GM23338 (cell line): ENCODE measurements at regions not wholly inside any gene's neighbourhood (a gene's known extent, or its start where the extent isn't known, plus 50 kb on each side); places are given as distances from the start of the nearest gene placed in this dataset.
"Not testable (repeated sequence)": the region's sequence is repeated elsewhere in the genome, so short reads cannot be mapped to it uniquely, and the experiment has no call there.

Source experiments
- CREB1 ChIP-seq: fragments of 250-450 bp; sonication (Bioruptor Pico); IDR thresholded peaks from 2 replicates; pipeline ENCODE4 v1.5.0; 2020; ENCODE audit warnings: low read depth, mild to moderate bottlenecking, moderate library complexity
- EZH2 ChIP-seq: fragments of 200-600 bp; sonication (generic); IDR thresholded peaks from one replicate; pipeline ENCODE4 v1.8.0; 2017; ENCODE audit warnings: antibody characterized with exemption, mild to moderate bottlenecking, low read depth; ENCODE audit not compliant: unreplicated experiment
- EZH2phosphoT487 ChIP-seq: fragments of 200-600 bp; sonication (generic); IDR thresholded peaks from one replicate; pipeline ENCODE4 v1.8.1; 2018; ENCODE audit warnings: antibody characterized with exemption; ENCODE audit not compliant: unreplicated experiment
- POLR2AphosphoS5 ChIP-seq: IDR thresholded peaks from 2 replicates; pipeline ENCODE4 v1.6.1; 2016; ENCODE audit warnings: antibody characterized with exemption, low read depth
- STAT1 ChIP-seq: IDR thresholded peaks from one replicate; pipeline ENCODE4 v1.6.1; 2016; ENCODE audit warnings: antibody characterized with exemption; ENCODE audit not compliant: unreplicated experiment
- ZNF331 ChIP-seq: fragments of 250-450 bp; sonication (Bioruptor Pico); IDR thresholded peaks from 2 replicates; pipeline ENCODE4 v1.5.0; 2020; ENCODE audit warnings: low read depth, mild to moderate bottlenecking, moderate library complexity
- TF ChIP-seq, protein P1 (sequence below), 2 experiments: fragments of 200-600 bp in 1 of 2; sonication (generic) in 1 of 2; conservative IDR thresholded peaks; 2 replicates each; pipeline versions ENCODE4 v1.5.1 to v1.6.1; 2016 to 2017; ENCODE audit warnings: antibody characterized with exemption in 2 of 2, low read depth in 2 of 2, mild to moderate bottlenecking in 2 of 2, moderate library complexity in 1 of 2
- TF ChIP-seq, protein P2 (sequence below): IDR thresholded peaks from one replicate; pipeline ENCODE4 v1.6.1; 2018; ENCODE audit warnings: antibody characterized with exemption; ENCODE audit not compliant: unreplicated experiment
- TF ChIP-seq, protein P3 (sequence below): fragments of 250-450 bp; sonication (Bioruptor Pico); IDR thresholded peaks from 2 replicates; pipeline ENCODE4 v1.5.0; 2020; ENCODE audit warnings: mild to moderate bottlenecking, moderate library complexity

DNA sequence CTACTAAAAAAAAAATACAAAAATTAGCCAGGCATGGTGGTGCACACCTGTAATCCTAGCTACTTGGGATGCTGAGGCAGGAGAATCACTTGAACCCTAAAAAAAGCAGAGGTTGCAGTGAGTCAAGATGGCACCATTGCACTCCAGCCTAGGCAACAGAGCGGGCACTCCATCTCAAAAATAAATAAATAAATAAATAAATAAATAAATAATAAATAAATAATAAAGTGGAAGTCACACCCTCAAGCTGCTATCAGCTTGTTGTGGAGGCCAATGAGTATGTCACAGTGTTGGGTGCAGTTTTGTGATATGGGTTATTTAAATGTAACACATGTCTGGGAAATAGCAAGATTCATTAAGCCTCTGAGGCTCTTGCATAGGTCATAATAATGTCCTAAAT, 153.9 kb downstream of the NR2F2 start:
- not testable (repeated sequence) for TF ChIP-seq POLR2AphosphoS5; STAT1; CREB1 (CRISPR knock-in tag); EZH2; EZH2phosphoT487; ZNF331
- TF ChIP-seq, protein P1, sequence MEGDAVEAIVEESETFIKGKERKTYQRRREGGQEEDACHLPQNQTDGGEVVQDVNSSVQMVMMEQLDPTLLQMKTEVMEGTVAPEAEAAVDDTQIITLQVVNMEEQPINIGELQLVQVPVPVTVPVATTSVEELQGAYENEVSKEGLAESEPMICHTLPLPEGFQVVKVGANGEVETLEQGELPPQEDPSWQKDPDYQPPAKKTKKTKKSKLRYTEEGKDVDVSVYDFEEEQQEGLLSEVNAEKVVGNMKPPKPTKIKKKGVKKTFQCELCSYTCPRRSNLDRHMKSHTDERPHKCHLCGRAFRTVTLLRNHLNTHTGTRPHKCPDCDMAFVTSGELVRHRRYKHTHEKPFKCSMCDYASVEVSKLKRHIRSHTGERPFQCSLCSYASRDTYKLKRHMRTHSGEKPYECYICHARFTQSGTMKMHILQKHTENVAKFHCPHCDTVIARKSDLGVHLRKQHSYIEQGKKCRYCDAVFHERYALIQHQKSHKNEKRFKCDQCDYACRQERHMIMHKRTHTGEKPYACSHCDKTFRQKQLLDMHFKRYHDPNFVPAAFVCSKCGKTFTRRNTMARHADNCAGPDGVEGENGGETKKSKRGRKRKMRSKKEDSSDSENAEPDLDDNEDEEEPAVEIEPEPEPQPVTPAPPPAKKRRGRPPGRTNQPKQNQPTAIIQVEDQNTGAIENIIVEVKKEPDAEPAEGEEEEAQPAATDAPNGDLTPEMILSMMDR (conservative IDR thresholded peaks at IDR 0.05; ENCODE audit: low read depth in 2 of 2) = not testable (repeated sequence)
- TF ChIP-seq, protein P2, sequence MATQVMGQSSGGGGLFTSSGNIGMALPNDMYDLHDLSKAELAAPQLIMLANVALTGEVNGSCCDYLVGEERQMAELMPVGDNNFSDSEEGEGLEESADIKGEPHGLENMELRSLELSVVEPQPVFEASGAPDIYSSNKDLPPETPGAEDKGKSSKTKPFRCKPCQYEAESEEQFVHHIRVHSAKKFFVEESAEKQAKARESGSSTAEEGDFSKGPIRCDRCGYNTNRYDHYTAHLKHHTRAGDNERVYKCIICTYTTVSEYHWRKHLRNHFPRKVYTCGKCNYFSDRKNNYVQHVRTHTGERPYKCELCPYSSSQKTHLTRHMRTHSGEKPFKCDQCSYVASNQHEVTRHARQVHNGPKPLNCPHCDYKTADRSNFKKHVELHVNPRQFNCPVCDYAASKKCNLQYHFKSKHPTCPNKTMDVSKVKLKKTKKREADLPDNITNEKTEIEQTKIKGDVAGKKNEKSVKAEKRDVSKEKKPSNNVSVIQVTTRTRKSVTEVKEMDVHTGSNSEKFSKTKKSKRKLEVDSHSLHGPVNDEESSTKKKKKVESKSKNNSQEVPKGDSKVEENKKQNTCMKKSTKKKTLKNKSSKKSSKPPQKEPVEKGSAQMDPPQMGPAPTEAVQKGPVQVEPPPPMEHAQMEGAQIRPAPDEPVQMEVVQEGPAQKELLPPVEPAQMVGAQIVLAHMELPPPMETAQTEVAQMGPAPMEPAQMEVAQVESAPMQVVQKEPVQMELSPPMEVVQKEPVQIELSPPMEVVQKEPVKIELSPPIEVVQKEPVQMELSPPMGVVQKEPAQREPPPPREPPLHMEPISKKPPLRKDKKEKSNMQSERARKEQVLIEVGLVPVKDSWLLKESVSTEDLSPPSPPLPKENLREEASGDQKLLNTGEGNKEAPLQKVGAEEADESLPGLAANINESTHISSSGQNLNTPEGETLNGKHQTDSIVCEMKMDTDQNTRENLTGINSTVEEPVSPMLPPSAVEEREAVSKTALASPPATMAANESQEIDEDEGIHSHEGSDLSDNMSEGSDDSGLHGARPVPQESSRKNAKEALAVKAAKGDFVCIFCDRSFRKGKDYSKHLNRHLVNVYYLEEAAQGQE = not testable (repeated sequence)
- TF ChIP-seq, protein P3, sequence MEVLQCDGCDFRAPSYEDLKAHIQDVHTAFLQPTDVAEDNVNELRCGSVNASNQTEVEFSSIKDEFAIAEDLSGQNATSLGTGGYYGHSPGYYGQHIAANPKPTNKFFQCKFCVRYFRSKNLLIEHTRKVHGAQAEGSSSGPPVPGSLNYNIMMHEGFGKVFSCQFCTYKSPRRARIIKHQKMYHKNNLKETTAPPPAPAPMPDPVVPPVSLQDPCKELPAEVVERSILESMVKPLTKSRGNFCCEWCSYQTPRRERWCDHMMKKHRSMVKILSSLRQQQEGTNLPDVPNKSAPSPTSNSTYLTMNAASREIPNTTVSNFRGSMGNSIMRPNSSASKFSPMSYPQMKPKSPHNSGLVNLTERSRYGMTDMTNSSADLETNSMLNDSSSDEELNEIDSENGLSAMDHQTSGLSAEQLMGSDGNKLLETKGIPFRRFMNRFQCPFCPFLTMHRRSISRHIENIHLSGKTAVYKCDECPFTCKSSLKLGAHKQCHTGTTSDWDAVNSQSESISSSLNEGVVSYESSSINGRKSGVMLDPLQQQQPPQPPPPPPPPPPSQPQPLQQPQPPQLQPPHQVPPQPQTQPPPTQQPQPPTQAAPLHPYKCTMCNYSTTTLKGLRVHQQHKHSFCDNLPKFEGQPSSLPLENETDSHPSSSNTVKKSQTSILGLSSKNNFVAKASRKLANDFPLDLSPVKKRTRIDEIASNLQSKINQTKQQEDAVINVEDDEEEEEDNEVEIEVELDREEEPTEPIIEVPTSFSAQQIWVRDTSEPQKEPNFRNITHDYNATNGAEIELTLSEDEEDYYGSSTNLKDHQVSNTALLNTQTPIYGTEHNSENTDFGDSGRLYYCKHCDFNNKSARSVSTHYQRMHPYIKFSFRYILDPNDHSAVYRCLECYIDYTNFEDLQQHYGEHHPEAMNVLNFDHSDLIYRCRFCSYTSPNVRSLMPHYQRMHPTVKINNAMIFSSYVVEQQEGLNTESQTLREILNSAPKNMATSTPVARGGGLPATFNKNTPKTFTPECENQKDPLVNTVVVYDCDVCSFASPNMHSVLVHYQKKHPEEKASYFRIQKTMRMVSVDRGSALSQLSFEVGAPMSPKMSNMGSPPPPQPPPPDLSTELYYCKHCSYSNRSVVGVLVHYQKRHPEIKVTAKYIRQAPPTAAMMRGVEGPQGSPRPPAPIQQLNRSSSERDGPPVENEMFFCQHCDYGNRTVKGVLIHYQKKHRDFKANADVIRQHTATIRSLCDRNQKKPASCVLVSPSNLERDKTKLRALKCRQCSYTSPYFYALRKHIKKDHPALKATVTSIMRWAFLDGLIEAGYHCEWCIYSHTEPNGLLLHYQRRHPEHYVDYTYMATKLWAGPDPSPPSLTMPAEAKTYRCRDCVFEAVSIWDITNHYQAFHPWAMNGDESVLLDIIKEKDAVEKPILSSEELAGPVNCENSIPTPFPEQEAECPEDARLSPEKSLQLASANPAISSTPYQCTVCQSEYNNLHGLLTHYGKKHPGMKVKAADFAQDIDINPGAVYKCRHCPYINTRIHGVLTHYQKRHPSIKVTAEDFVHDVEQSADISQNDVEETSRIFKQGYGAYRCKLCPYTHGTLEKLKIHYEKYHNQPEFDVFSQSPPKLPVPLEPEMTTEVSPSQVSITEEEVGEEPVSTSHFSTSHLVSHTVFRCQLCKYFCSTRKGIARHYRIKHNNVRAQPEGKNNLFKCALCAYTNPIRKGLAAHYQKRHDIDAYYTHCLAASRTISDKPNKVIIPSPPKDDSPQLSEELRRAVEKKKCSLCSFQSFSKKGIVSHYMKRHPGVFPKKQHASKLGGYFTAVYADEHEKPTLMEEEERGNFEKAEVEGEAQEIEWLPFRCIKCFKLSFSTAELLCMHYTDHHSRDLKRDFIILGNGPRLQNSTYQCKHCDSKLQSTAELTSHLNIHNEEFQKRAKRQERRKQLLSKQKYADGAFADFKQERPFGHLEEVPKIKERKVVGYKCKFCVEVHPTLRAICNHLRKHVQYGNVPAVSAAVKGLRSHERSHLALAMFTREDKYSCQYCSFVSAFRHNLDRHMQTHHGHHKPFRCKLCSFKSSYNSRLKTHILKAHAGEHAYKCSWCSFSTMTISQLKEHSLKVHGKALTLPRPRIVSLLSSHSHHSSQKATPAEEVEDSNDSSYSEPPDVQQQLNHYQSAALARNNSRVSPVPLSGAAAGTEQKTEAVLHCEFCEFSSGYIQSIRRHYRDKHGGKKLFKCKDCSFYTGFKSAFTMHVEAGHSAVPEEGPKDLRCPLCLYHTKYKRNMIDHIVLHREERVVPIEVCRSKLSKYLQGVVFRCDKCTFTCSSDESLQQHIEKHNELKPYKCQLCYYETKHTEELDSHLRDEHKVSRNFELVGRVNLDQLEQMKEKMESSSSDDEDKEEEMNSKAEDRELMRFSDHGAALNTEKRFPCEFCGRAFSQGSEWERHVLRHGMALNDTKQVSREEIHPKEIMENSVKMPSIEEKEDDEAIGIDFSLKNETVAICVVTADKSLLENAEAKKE = not testable (repeated sequence)
